ENCODE measurements at regions not wholly inside any gene's neighbourhood (a gene's known extent, or its start where the extent isn't known, plus 50 kb on each side); places are given as distances from the start of the nearest gene placed in this dataset.

- FAIRE-seq = no peak
- H2AFZ ChIP-seq (ENCODE audit: low read depth, low read length) = no peak overlapping the region
- H3K4me2 ChIP-seq (ENCODE audit: insufficient read depth, low read length) = no peak overlapping the region
- no peaks in the 10 kb centered on the region for H3K27me3 ChIP-seq (ENCODE audit: control insufficient read depth in 2 of 2, insufficient read depth in 2 of 2, low read length in 2 of 2)
- H3K9me3 ChIP-seq (replicated peaks; ENCODE audit: control insufficient read depth, insufficient read depth, low read depth, low read length) = no peaks in the 10 kb centered on the region
- H3K36me3 ChIP-seq (ENCODE audit: control insufficient read depth, insufficient read depth, low read length) = no peaks in the 10 kb centered on the region
- intact Hi-C loops (cut with micrococcal nuclease) (no loop called here), in situ Hi-C loops (cut with MboI) (no loop called here)
- H3K9me1 ChIP-seq (ENCODE audit: control insufficient read depth, insufficient read depth, low read length) = no peaks in the 10 kb centered on the region
- H3K27ac ChIP-seq (ENCODE audit: extremely low read depth, low read depth, low read length) = no peak overlapping the region
- no peaks in the 10 kb centered on the region for H3K79me2 ChIP-seq (ENCODE audit: control insufficient read depth, insufficient read depth, low read length)
- H4K20me1 ChIP-seq (replicated peaks; ENCODE audit: control insufficient read depth, insufficient read depth, low read length) = no peaks in the 10 kb centered on the region
- H3K4me1 ChIP-seq (replicated peaks in 1 of 2; ENCODE audit: control insufficient read depth in 2 of 2, insufficient read depth in 2 of 2, low read length in 2 of 2) = no peaks in the 10 kb centered on the region
- 2% methylated on average over 4 of the region's 4 CpGs for WGBS (ENCODE audit: insufficient coverage, low coverage, missing lambda C conversion rate)
- BruUV-seq (replicated peaks) = no TSS peak
- ChIA-PET POLR2A (no interaction called here), CTCF (ENCODE audit: low intra/inter-chr PET ratio) (no interaction called here)
- ATAC-seq = no peak
- no peak overlapping the region for H3K4me3 ChIP-seq
- DNase-seq (ENCODE audit: extremely low read depth in 1 of 4, low spot score in 3 of 4) = no peak
- no peak for TF ChIP-seq HSF4 (CRISPR knock-in tag; IDR thresholded peaks at IDR 0.05; ENCODE audit: borderline replicate concordance)
- TF ChIP-seq VEZF1 (CRISPR knock-in tag; IDR thresholded peaks at IDR 0.05) = no peak
- TF ChIP-seq SRSF7 (optimal IDR thresholded peaks at IDR 0.05; ENCODE audit: low read depth, low read length) = no peak
- no peak for TF ChIP-seq MEF2D (tag; conservative IDR thresholded peaks at IDR 0.05; ENCODE audit: low read depth)
- no peak for TF ChIP-seq ASH1L (IDR thresholded peaks at IDR 0.05; ENCODE audit: borderline replicate concordance, low read depth, partially characterized antibody)
- no peak for TF ChIP-seq CBX8 (IDR thresholded peaks at IDR 0.05; ENCODE audit: borderline replicate concordance, extremely low read depth, low read depth, low read length, poor library complexity, severe bottlenecking)
- TF ChIP-seq REST (IDR thresholded peaks at IDR 0.05; ENCODE audit: borderline replicate concordance) = peak; percentile 20; the same call in 1 of the 2 replicates
- TF ChIP-seq REST (CRISPR knock-in tag; IDR thresholded peaks at IDR 0.05; ENCODE audit: low read depth) = no peak
- TF ChIP-seq TFAP4 (CRISPR knock-in tag; IDR thresholded peaks at IDR 0.05; ENCODE audit: borderline replicate concordance) = no peak
- no peak overlapping the region for H3K9ac ChIP-seq (ENCODE audit: insufficient read depth in 1 of 2, low read depth in 2 of 2, low read length in 2 of 2)
Observed at GRCh38 chr5:3359642-3360041, 236.0 kb upstream of the IRX1 start.
